ENCODE measurements at regions not wholly inside any gene's neighbourhood (a gene's known extent, or its start where the extent isn't known, plus 50 kb on each side); places are given as distances from the start of the nearest gene placed in this dataset.

GRCh38 chr12:92496790-92497189 is 206.0 kb upstream of the PLEKHG7 start (continued):
- TF ChIP-seq, protein P1, sequence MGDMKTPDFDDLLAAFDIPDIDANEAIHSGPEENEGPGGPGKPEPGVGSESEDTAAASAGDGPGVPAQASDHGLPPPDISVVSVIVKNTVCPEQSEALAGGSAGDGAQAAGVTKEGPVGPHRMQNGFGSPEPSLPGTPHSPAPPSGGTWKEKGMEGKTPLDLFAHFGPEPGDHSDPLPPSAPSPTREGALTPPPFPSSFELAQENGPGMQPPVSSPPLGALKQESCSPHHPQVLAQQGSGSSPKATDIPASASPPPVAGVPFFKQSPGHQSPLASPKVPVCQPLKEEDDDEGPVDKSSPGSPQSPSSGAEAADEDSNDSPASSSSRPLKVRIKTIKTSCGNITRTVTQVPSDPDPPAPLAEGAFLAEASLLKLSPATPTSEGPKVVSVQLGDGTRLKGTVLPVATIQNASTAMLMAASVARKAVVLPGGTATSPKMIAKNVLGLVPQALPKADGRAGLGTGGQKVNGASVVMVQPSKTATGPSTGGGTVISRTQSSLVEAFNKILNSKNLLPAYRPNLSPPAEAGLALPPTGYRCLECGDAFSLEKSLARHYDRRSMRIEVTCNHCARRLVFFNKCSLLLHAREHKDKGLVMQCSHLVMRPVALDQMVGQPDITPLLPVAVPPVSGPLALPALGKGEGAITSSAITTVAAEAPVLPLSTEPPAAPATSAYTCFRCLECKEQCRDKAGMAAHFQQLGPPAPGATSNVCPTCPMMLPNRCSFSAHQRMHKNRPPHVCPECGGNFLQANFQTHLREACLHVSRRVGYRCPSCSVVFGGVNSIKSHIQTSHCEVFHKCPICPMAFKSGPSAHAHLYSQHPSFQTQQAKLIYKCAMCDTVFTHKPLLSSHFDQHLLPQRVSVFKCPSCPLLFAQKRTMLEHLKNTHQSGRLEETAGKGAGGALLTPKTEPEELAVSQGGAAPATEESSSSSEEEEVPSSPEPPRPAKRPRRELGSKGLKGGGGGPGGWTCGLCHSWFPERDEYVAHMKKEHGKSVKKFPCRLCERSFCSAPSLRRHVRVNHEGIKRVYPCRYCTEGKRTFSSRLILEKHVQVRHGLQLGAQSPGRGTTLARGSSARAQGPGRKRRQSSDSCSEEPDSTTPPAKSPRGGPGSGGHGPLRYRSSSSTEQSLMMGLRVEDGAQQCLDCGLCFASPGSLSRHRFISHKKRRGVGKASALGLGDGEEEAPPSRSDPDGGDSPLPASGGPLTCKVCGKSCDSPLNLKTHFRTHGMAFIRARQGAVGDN (IDR thresholded peaks at IDR 0.05): peak; percentile 67; the same call in 1 of the 2 replicates
- TF ChIP-seq, protein P2, sequence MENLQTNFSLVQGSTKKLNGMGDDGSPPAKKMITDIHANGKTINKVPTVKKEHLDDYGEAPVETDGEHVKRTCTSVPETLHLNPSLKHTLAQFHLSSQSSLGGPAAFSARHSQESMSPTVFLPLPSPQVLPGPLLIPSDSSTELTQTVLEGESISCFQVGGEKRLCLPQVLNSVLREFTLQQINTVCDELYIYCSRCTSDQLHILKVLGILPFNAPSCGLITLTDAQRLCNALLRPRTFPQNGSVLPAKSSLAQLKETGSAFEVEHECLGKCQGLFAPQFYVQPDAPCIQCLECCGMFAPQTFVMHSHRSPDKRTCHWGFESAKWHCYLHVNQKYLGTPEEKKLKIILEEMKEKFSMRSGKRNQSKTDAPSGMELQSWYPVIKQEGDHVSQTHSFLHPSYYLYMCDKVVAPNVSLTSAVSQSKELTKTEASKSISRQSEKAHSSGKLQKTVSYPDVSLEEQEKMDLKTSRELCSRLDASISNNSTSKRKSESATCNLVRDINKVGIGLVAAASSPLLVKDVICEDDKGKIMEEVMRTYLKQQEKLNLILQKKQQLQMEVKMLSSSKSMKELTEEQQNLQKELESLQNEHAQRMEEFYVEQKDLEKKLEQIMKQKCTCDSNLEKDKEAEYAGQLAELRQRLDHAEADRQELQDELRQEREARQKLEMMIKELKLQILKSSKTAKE (IDR thresholded peaks at IDR 0.05; ENCODE audit: low read depth, poor library complexity, severe bottlenecking): peak; percentile 90
- no peak for TF ChIP-seq E2F8 (IDR thresholded peaks at IDR 0.05; ENCODE audit: low read depth, partially characterized antibody)
- TF ChIP-seq, protein P3, sequence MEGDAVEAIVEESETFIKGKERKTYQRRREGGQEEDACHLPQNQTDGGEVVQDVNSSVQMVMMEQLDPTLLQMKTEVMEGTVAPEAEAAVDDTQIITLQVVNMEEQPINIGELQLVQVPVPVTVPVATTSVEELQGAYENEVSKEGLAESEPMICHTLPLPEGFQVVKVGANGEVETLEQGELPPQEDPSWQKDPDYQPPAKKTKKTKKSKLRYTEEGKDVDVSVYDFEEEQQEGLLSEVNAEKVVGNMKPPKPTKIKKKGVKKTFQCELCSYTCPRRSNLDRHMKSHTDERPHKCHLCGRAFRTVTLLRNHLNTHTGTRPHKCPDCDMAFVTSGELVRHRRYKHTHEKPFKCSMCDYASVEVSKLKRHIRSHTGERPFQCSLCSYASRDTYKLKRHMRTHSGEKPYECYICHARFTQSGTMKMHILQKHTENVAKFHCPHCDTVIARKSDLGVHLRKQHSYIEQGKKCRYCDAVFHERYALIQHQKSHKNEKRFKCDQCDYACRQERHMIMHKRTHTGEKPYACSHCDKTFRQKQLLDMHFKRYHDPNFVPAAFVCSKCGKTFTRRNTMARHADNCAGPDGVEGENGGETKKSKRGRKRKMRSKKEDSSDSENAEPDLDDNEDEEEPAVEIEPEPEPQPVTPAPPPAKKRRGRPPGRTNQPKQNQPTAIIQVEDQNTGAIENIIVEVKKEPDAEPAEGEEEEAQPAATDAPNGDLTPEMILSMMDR (IDR thresholded peaks at IDR 0.05 in 2 of 3, conservative IDR thresholded peaks at IDR 0.05 in 1 of 3; ENCODE audit: control insufficient read depth in 2 of 3, extremely low read depth in 1 of 3, insufficient read depth in 1 of 3, low read depth in 3 of 3, low read length in 3 of 3): no peak
- TF ChIP-seq PAX8 (IDR thresholded peaks at IDR 0.05): no peak
- TF ChIP-seq RBBP5 (conservative IDR thresholded peaks at IDR 0.05): no peak
- TF ChIP-seq YY1 (IDR thresholded peaks at IDR 0.05; ENCODE audit: low read depth, low read length): no peak
- TF ChIP-seq MEF2B (IDR thresholded peaks at IDR 0.05; ENCODE audit: partially characterized antibody, poor library complexity, severe bottlenecking): peak; percentile 78
- no peak for TF ChIP-seq FOS (IDR thresholded peaks at IDR 0.05; ENCODE audit: borderline replicate concordance, extremely low read depth, insufficient read length)
- TF ChIP-seq, protein P4, sequence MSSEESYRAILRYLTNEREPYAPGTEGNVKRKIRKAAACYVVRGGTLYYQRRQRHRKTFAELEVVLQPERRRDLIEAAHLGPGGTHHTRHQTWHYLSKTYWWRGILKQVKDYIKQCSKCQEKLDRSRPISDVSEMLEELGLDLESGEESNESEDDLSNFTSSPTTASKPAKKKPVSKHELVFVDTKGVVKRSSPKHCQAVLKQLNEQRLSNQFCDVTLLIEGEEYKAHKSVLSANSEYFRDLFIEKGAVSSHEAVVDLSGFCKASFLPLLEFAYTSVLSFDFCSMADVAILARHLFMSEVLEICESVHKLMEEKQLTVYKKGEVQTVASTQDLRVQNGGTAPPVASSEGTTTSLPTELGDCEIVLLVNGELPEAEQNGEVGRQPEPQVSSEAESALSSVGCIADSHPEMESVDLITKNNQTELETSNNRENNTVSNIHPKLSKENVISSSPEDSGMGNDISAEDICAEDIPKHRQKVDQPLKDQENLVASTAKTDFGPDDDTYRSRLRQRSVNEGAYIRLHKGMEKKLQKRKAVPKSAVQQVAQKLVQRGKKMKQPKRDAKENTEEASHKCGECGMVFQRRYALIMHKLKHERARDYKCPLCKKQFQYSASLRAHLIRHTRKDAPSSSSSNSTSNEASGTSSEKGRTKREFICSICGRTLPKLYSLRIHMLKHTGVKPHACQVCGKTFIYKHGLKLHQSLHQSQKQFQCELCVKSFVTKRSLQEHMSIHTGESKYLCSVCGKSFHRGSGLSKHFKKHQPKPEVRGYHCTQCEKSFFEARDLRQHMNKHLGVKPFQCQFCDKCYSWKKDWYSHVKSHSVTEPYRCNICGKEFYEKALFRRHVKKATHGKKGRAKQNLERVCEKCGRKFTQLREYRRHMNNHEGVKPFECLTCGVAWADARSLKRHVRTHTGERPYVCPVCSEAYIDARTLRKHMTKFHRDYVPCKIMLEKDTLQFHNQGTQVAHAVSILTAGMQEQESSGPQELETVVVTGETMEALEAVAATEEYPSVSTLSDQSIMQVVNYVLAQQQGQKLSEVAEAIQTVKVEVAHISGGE (CRISPR knock-in tag; IDR thresholded peaks at IDR 0.05): no peak
- TF ChIP-seq GABPA (IDR thresholded peaks at IDR 0.05; ENCODE audit: low read depth): 0 out of 2 replicates have a peak, but pooled peaks have one; percentile 32
- no peak for TF ChIP-seq HCFC1 (IDR thresholded peaks at IDR 0.05; ENCODE audit: low read length)
- peak; percentile 99 for TF ChIP-seq BCL11A (IDR thresholded peaks at IDR 0.05; ENCODE audit: low read depth, low read length)
- TF ChIP-seq, protein P5, sequence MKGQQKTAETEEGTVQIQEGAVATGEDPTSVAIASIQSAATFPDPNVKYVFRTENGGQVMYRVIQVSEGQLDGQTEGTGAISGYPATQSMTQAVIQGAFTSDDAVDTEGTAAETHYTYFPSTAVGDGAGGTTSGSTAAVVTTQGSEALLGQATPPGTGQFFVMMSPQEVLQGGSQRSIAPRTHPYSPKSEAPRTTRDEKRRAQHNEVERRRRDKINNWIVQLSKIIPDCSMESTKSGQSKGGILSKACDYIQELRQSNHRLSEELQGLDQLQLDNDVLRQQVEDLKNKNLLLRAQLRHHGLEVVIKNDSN (IDR thresholded peaks at IDR 0.05; ENCODE audit: borderline replicate concordance, extremely low read length, insufficient read depth, low read depth, low read length): no peak

Data from GM12878 (cell line).